ENCODE measurements at regions not wholly inside any gene's neighbourhood (a gene's known extent, or its start where the extent isn't known, plus 50 kb on each side); places are given as distances from the start of the nearest gene placed in this dataset.

- TF ChIP-seq EZH2 (IDR thresholded peaks at IDR 0.05) (no peak), POLR2AphosphoS5 (IDR thresholded peaks at IDR 0.05; ENCODE audit: borderline replicate concordance, low read depth, low read length) (no peak)
These were observed 1473.4 kb downstream of the SUCLG1 start for GRCh38 chr2:82985572-82986197.

Data from SK-N-MC (cell line).